Ovary (tissue), 7 donors: ENCODE measurements at regions not wholly inside any gene's neighbourhood (a gene's known extent, or its start where the extent isn't known, plus 50 kb on each side); places are given as distances from the start of the nearest gene placed in this dataset.

ENCODE experiments used
- DNase-seq, 5 donors: peaks; one replicate each; pipeline ENCODE4 v3.0.0-alpha.2; 2019 to 2020
- H3K27ac ChIP-seq, 2 donors: fragments of 200-600 bp; one replicate each; pipeline versions ENCODE4 v1.5.1 to v1.8.0; 2019 to 2022
- H3K27me3 ChIP-seq: fragments of 200-600 bp; one replicate; pipeline ENCODE4 v1.8.0; 2022
- H3K36me3 ChIP-seq: fragments of 200-600 bp; sonication (generic); one replicate; pipeline ENCODE4 v1.5.1; 2019
- H3K4me1 ChIP-seq: one replicate; pipeline ENCODE4 v1.8.1; 2013; ENCODE audit warnings: mild to moderate bottlenecking, moderate library complexity; ENCODE audit not compliant: insufficient read depth
- H3K4me3 ChIP-seq: fragments of 200-600 bp; sonication (generic); one replicate; pipeline ENCODE4 v1.5.1; 2017
- H3K9me3 ChIP-seq, 2 donors: fragments of 200-600 bp in 1 of 2; sonication (generic) in 1 of 2; one replicate each; pipeline versions ENCODE4 v1.5.1 to v1.8.1; 2013 to 2019; ENCODE audit warnings: mild to moderate bottlenecking in 1 of 2, moderate library complexity in 1 of 2
- CTCF ChIP-seq, 3 donors: fragments of 450-650 bp in 2 of 3; fragments of 200-600 bp in 1 of 3; IDR thresholded peaks; one replicate each; pipeline versions ENCODE4 v1.5.1 to v1.8.0; 2016 to 2022; ENCODE audit warnings: antibody characterized with exemption in 3 of 3, mild to moderate bottlenecking in 1 of 3
- EP300 ChIP-seq: sonication (generic); formaldehyde crosslinking; IDR thresholded peaks from one replicate; pipeline ENCODE4 v1.6.1; 2017; ENCODE audit warnings: antibody characterized with exemption
- POLR2A ChIP-seq: fragments of 450-650 bp; IDR thresholded peaks from one replicate; pipeline ENCODE4 v1.6.1; 2017; ENCODE audit warnings: antibody characterized with exemption, mild to moderate bottlenecking, moderate library complexity
- WGBS, 3 donors: extraction: QIAGEN DNeasy Blood & Tissue Kit in 1 of 3; methylation state at CpG; one replicate each; pipeline versions ENCODE4 v1.1.5 to v1.1.7; 2013 to 2017; 5-methylcytosine and 5-hydroxymethylcytosine counted together
- intact Hi-C, 4 donors: fragments of 100-400 bp; cut with DNase I; formaldehyde crosslinking; loops; one replicate each; pipeline versions ENCODE4 v1.11.0 to v1.15.1; 2022 to 2023
- donor health status: DM: no; HTN: no; CAD: no; lungs with moderate emphysema.
- donor health status: DM: no; HTN: no; CAD: no.
- donor health status: Bipolar disorder and iron deficiency.
- donor health status: DM: no; HTN: no; CAD: no.
- donor health status: DM: yes; HTN: yes; CAD: no.

DNA sequence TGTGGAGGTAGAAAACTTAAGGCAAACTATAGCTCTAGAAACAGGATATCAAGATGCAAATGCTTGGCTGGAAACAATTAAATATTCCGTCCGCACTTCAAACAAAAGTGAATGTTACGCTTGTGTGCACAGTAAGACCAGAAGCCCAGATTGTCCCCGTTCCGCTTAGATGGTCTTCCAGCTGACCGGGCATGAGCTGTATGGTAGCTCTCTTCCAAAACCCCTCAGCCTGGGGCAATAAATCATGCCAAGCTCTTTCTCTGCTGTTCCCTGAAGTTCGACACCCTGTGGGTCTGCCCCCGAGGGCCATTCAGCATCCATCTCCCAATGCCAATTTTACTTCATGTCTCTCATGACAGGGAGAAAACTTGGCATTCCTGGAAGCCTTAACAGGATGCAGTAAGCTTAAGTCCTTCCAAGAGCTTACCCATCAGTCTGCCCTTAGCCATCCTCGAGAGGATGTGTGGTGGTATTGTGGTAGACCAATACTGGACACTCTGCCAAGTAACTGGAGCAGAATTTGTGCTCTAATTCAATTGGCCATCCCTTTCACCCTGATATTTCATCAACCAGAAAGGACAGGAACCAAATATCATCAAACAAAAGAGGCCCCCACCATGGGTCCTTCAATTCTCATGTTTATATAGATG, 70.7 kb upstream of the RANBP6 start:
- intact Hi-C loops, result no loop called here
- no peaks in the 10 kb centered on the region for H3K9me3 ChIP-seq
- no peaks in the 10 kb centered on the region for H3K27me3 ChIP-seq
- TF ChIP-seq EP300 (no peak), POLR2A (no peak), CTCF (IDR thresholded peaks at IDR 0.05) (no peak)
- DNase-seq, result no peak
- no peaks in the 10 kb centered on the region for H3K36me3 ChIP-seq
- no peak overlapping the region for H3K27ac ChIP-seq
- WGBS, 3 donors, result 91 to 94% (median 92%) methylated on average over 9 of the region's 9 CpGs
- H3K4me1 ChIP-seq, result no peaks in the 10 kb centered on the region
- H3K4me3 ChIP-seq, result no peak overlapping the region

DNA sequence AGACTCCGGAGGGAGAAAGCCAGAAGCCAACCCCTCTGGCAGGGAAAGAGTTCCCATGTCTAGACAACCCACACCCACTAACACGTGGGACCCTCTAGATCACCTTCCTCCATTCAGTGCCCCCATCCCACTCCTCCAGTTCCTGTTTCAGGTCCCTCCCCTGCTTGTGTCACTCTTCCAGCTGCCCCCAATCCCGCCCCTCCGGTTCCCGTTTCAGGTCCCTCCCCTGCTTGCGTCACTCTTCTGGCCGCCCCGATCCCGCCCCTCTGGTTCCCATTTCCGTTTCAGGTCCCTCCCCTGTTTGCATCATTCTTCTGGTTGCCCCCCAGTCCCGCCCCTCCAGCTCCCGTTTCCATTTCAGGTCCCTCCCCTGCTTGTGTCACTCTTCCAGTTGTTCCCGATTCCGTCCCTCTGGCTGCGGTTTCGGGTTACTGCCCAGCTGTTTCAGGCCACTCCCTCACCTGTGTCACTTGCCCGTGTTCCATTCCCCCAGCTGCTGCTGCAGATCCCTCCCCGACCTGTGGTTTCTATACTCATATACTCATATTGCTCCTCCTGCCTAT, 64.8 kb upstream of the RANBP6 start:
- Histone ChIP-seq H3K27me3 (no peaks in the 10 kb centered on the region), H3K4me1 (peaks cover 2% of the 10 kb centered on the region), H3K4me3 (peak overlapping the region; percentile 30), H3K27ac (peak overlapping the region in 1 of 2 donors; percentile 12), H3K9me3 (no peaks in the 10 kb centered on the region), H3K36me3 (no peaks in the 10 kb centered on the region)
- DNase-seq, result peak; percentile 82 to 90 (median 85)
- 20 to 40% (median 23%) methylated on average over 18 of the region's 18 CpGs for WGBS, 3 donors
- intact Hi-C loops, result no loop called here
- TF ChIP-seq EP300 (no peak), CTCF (IDR thresholded peaks at IDR 0.05) (peak in 2 of 3 donors; percentile 18 to 19)

DNA sequence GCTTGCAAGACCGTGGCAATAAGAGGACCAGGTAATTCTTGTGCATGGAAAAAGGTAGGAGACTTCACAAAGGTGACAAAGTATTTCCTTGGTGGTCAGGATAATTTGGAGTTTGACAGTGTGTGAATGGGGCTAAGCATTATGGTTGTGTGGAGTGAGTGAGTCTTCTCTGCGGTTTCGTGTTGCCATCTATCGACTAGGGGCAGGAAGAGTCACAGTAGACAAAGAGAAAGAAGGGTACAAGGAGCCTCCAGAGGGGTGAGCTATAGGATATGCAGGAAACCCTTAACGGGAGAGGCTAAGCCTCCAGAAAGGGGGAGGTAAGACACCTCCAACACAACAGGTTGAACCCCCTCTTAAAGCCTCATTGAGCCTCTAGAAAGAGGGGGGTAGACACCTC, 64.0 kb upstream of the RANBP6 start:
- intact Hi-C loops, result no loop called here
- DNase-seq, result no peak
- Histone ChIP-seq H3K27ac (no peak overlapping the region), H3K36me3 (no peaks in the 10 kb centered on the region), H3K4me1 (peaks cover 2% of the 10 kb centered on the region), H3K4me3 (no peak overlapping the region), H3K27me3 (no peaks in the 10 kb centered on the region), H3K9me3 (no peaks in the 10 kb centered on the region)
- 84 to 91% (median 86%) methylated on average over 5 of the region's 5 CpGs for WGBS, 3 donors
- no peak for TF ChIP-seq EP300
- no peak for TF ChIP-seq POLR2A
- TF ChIP-seq CTCF (IDR thresholded peaks at IDR 0.05), result no peak

DNA sequence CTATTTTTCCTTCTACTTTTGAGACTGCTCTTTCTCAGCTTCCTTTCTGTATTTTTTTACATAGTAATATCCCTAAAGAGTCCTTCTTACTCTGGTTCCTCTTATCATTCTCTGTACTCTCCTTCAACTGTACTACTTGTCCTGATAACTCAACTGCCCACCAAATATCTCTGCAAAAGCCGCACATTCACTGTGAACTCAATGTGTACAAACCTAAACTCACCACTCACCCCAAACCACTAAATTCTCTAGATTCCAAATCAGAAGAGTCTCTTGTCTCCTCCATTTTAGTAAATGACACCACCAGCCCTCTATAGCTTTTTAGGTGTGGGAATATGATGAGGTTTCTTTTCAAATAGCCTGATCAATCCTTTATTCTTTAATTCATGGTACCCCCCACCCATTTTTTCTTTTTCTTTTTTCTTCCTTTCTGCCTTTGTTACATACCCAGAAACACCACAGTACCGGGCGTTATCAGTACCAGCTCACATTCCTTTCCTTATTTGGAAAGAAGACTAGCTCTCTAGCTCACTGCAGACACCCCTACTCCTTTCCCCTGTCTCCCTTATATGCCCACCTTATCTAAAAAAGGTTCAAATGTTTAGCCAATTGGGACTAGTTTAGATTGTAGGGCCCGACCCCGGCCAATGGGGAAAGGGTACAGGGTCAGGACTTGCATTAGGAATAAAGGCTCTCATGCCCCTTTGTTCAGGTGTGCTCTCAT, 63.1 kb upstream of the RANBP6 start:
- Histone ChIP-seq H3K36me3 (no peaks in the 10 kb centered on the region), H3K9me3 (no peaks in the 10 kb centered on the region), H3K4me1 (peaks cover 2% of the 10 kb centered on the region), H3K27ac (no peak overlapping the region), H3K4me3 (no peak overlapping the region), H3K27me3 (no peaks in the 10 kb centered on the region)
- TF ChIP-seq POLR2A, result no peak
- TF ChIP-seq CTCF (IDR thresholded peaks at IDR 0.05), result no peak
- TF ChIP-seq EP300, result no peak
- intact Hi-C loops, result no loop called here
- 32 to 56% (median 55%) methylated on average over 5 of the region's 5 CpGs for WGBS, 3 donors
- no peak for DNase-seq
